Coronary artery (tissue), 2 donors: ENCODE measurements at regions not wholly inside any gene's neighbourhood (a gene's known extent, or its start where the extent isn't known, plus 50 kb on each side); places are given as distances from the start of the nearest gene placed in this dataset.

ENCODE experiments used
- DNase-seq: peaks from one replicate; pipeline ENCODE4 v3.0.0-alpha.2; 2017; ENCODE audit warnings: low spot score
- H3K27ac ChIP-seq, 2 donors: fragments of 200-600 bp; sonication (generic); one replicate each; pipeline ENCODE4 v1.5.1; 2016 to 2019
- H3K4me3 ChIP-seq: fragments of 200-600 bp; sonication (generic); 2 replicates; pipeline ENCODE4 v1.5.1; 2016; ENCODE audit warnings: mild to moderate bottlenecking, moderate library complexity
- TF ChIP-seq, protein P1 (sequence below): fragments of 200-600 bp; sonication (generic); IDR thresholded peaks from one replicate; pipeline ENCODE4 v1.5.1; 2019; ENCODE audit warnings: antibody characterized with exemption

GRCh38 chr1:219342836-219343235 is 169.2 kb downstream of the LYPLAL1 start:
- Histone ChIP-seq H3K27ac (no peak overlapping the region), H3K4me3 (no peak overlapping the region)
- DNase-seq, result no peak
- TF ChIP-seq, protein P1, sequence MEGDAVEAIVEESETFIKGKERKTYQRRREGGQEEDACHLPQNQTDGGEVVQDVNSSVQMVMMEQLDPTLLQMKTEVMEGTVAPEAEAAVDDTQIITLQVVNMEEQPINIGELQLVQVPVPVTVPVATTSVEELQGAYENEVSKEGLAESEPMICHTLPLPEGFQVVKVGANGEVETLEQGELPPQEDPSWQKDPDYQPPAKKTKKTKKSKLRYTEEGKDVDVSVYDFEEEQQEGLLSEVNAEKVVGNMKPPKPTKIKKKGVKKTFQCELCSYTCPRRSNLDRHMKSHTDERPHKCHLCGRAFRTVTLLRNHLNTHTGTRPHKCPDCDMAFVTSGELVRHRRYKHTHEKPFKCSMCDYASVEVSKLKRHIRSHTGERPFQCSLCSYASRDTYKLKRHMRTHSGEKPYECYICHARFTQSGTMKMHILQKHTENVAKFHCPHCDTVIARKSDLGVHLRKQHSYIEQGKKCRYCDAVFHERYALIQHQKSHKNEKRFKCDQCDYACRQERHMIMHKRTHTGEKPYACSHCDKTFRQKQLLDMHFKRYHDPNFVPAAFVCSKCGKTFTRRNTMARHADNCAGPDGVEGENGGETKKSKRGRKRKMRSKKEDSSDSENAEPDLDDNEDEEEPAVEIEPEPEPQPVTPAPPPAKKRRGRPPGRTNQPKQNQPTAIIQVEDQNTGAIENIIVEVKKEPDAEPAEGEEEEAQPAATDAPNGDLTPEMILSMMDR, result no peak

DNA sequence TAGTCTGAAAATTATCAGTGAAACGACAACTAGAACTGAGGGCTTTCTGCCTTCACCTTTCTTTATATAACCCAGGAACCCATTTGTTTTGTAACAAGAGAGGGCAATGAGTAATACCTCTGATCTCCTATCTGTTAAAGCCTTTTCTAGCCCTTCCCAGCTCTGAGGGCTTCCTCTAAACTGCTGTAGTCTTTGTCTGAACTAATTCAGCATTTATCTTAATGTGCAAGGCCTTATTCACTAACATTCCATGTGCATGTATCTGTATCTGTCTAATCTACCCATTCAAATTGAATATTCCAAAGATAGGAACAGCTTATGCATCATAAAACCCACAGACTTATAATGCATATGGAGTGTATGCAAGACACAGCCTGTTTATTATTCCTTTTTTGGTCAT is 167.1 kb downstream of the LYPLAL1 start:
- DNase-seq, result no peak
- no peak overlapping the region for H3K4me3 ChIP-seq
- H3K27ac ChIP-seq, result no peak overlapping the region
- TF ChIP-seq, protein P1, result no peak

DNA sequence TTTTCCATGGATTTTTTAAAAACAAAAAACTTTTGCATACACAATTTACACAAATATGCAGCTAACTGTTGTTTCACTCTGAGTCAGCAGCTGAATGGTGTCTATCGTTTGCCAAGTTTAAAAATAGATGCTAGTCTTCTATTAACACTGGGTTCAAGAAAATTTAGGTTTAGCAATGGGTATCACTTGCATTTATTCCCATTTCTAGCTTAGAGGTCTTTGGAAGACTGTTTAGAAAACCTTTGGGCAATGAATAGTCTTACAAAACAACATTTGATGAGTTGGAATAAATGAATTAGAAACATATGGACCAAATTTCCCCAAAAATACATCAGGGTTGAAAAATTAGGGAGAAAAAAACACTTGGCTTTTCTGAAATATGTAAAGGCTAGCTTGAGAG is 165.8 kb downstream of the LYPLAL1 start:
- H3K4me3 ChIP-seq, result no peak overlapping the region
- TF ChIP-seq, protein P1, result no peak
- no peak overlapping the region for H3K27ac ChIP-seq
- DNase-seq, result no peak

DNA sequence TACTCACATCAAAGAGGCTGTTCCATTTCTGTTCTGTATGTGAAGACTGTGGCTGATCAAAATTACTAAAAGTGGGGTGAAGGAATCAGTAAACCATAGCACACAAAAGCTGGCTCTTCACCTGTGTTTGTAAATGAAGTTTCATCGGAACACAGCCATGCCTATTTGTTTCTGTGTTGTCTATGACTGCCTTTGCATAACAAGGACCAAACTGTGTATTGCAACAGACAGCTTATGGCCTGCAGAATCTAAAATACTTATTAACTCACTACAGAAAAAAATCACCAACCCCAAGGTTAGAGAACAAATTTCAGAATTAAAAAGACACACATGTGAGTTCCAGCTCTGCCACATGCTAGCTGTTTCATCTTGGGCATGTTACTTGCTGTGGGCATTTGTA is 163.9 kb downstream of the LYPLAL1 start:
- no peak for DNase-seq
- TF ChIP-seq, protein P1, result no peak
- Histone ChIP-seq H3K4me3 (no peak overlapping the region), H3K27ac (no peak overlapping the region)

GRCh38 chr1:219333626-219334025 is 159.9 kb downstream of the LYPLAL1 start:
- no peak for DNase-seq
- Histone ChIP-seq H3K4me3 (no peak overlapping the region), H3K27ac (no peak overlapping the region)
- TF ChIP-seq, protein P1, result no peak

GRCh38 chr1:219331424-219331823 is 157.7 kb downstream of the LYPLAL1 start:
- no peak for DNase-seq
- Histone ChIP-seq H3K4me3 (no peak overlapping the region), H3K27ac (no peak overlapping the region)
- TF ChIP-seq, protein P1, result no peak

GRCh38 chr1:219330669-219331068 is 157.0 kb downstream of the LYPLAL1 start:
- no peak overlapping the region for H3K4me3 ChIP-seq
- no peak overlapping the region for H3K27ac ChIP-seq
- no peak for DNase-seq
- TF ChIP-seq, protein P1, result no peak
